Activated T-helper 17 cell treated with anti-CD3 and anti-CD28 coated beads, Interleukin-2, amount 50 U/mL, for 72 hours (primary cell): ENCODE measurements at regions not wholly inside any gene's neighbourhood (a gene's known extent, or its start where the extent isn't known, plus 50 kb on each side); places are given as distances from the start of the nearest gene placed in this dataset.

Source experiments
- ATAC-seq: fragments of 150-1000 bp; cut with Tn5 transposase; replicated peaks from 2 replicates; pipeline ENCODE4 v1.10.0; 2021; ENCODE audit warnings: mild to moderate bottlenecking, moderate library complexity
- H3K27ac Mint-ChIP-seq: one replicate; pipeline ENCODE4 v1.8.0; 2022; ENCODE audit warnings: mixed read lengths
- H3K27me3 Mint-ChIP-seq: one replicate; pipeline ENCODE4 v1.8.0; 2022; ENCODE audit warnings: mixed read lengths
- H3K36me3 Mint-ChIP-seq: one replicate; pipeline ENCODE4 v1.8.0; 2022; ENCODE audit warnings: low read depth, mild to moderate bottlenecking, mixed read lengths
- H3K4me1 Mint-ChIP-seq: one replicate; pipeline ENCODE4 v1.8.0; 2022; ENCODE audit warnings: mixed read lengths
- H3K4me3 Mint-ChIP-seq: one replicate; pipeline ENCODE4 v1.8.0; 2022; ENCODE audit warnings: mild to moderate bottlenecking, mixed read lengths
- H3K9me3 Mint-ChIP-seq: one replicate; pipeline ENCODE4 v1.8.0; 2022; ENCODE audit warnings: mixed read lengths

- H3K27ac Mint-ChIP-seq: no peak overlapping the region
- H3K27me3 Mint-ChIP-seq: no peaks in the 10 kb centered on the region
- H3K4me1 Mint-ChIP-seq: no peaks in the 10 kb centered on the region
- ATAC-seq: no peak
- peaks cover 10% of the 10 kb centered on the region for H3K9me3 Mint-ChIP-seq
- H3K4me3 Mint-ChIP-seq: no peak overlapping the region
- no peaks in the 10 kb centered on the region for H3K36me3 Mint-ChIP-seq
Measured at GRCh38 chr7:91520645-91521044, 256.4 kb downstream of the FZD1 start.

GRCh38 chr7:91526404-91526803 is 262.2 kb downstream of the FZD1 start:
- H3K4me1 Mint-ChIP-seq: no peaks in the 10 kb centered on the region
- no peak overlapping the region for H3K4me3 Mint-ChIP-seq
- H3K36me3 Mint-ChIP-seq: no peaks in the 10 kb centered on the region
- peaks cover 23% of the 10 kb centered on the region for H3K9me3 Mint-ChIP-seq
- H3K27me3 Mint-ChIP-seq: no peaks in the 10 kb centered on the region
- no peak for ATAC-seq
- no peak overlapping the region for H3K27ac Mint-ChIP-seq

- no peaks in the 10 kb centered on the region for H3K36me3 Mint-ChIP-seq
- no peaks in the 10 kb centered on the region for H3K27me3 Mint-ChIP-seq
- H3K27ac Mint-ChIP-seq: no peak overlapping the region
- peaks cover 26% of the 10 kb centered on the region for H3K9me3 Mint-ChIP-seq
- H3K4me3 Mint-ChIP-seq: no peak overlapping the region
- ATAC-seq: no peak
- no peaks in the 10 kb centered on the region for H3K4me1 Mint-ChIP-seq
Measured at GRCh38 chr7:91527460-91527859, 263.2 kb downstream of the FZD1 start.

GRCh38 chr7:91533996-91534395 is 269.8 kb downstream of the FZD1 start:
- Mint-ChIP-seq H3K27me3 (no peaks in the 10 kb centered on the region), H3K4me1 (no peaks in the 10 kb centered on the region), H3K4me3 (no peak overlapping the region)

GRCh38 chr7:91537260-91538152 is 273.3 kb downstream of the FZD1 start:
- H3K27ac Mint-ChIP-seq: no peak overlapping the region
- no peaks in the 10 kb centered on the region for H3K27me3 Mint-ChIP-seq
- H3K9me3 Mint-ChIP-seq: peaks cover 2% of the 10 kb centered on the region
- H3K36me3 Mint-ChIP-seq: no peaks in the 10 kb centered on the region
- no peak overlapping the region for H3K4me3 Mint-ChIP-seq
- H3K4me1 Mint-ChIP-seq: no peaks in the 10 kb centered on the region
- no peak for ATAC-seq

More at GRCh38 chr7:91533996-91534395, 269.8 kb downstream of the FZD1 start:
- no peak for ATAC-seq
- Mint-ChIP-seq H3K36me3 (no peaks in the 10 kb centered on the region), H3K27ac (no peak overlapping the region), H3K9me3 (peaks cover 17% of the 10 kb centered on the region)

- H3K9me3 Mint-ChIP-seq: peaks cover 3% of the 10 kb centered on the region
- no peak for ATAC-seq
- H3K4me1 Mint-ChIP-seq: no peaks in the 10 kb centered on the region
- no peaks in the 10 kb centered on the region for H3K27me3 Mint-ChIP-seq
- no peaks in the 10 kb centered on the region for H3K36me3 Mint-ChIP-seq
- no peak overlapping the region for H3K27ac Mint-ChIP-seq
- no peak overlapping the region for H3K4me3 Mint-ChIP-seq
Measured at GRCh38 chr7:91541641-91542040, 277.4 kb downstream of the FZD1 start.

- Mint-ChIP-seq H3K27ac (no peak overlapping the region), H3K9me3 (peaks cover 7% of the 10 kb centered on the region), H3K4me1 (no peaks in the 10 kb centered on the region), H3K27me3 (no peaks in the 10 kb centered on the region), H3K4me3 (no peak overlapping the region), H3K36me3 (no peaks in the 10 kb centered on the region)
- ATAC-seq: no peak
Measured at GRCh38 chr7:91543646-91544045, 279.4 kb downstream of the FZD1 start.

- no peak for ATAC-seq
- H3K4me3 Mint-ChIP-seq: no peak overlapping the region
- H3K27me3 Mint-ChIP-seq: no peaks in the 10 kb centered on the region
- no peaks in the 10 kb centered on the region for H3K36me3 Mint-ChIP-seq
- no peak overlapping the region for H3K27ac Mint-ChIP-seq
- no peaks in the 10 kb centered on the region for H3K4me1 Mint-ChIP-seq
- H3K9me3 Mint-ChIP-seq: peaks cover 12% of the 10 kb centered on the region
Measured at GRCh38 chr7:91549878-91550277, 285.6 kb downstream of the FZD1 start.

GRCh38 chr7:91550931-91551330 is 286.7 kb downstream of the FZD1 start:
- Mint-ChIP-seq H3K9me3 (peaks cover 12% of the 10 kb centered on the region), H3K4me3 (no peak overlapping the region), H3K36me3 (no peaks in the 10 kb centered on the region), H3K4me1 (no peaks in the 10 kb centered on the region), H3K27ac (no peak overlapping the region), H3K27me3 (no peaks in the 10 kb centered on the region)
- ATAC-seq: no peak

GRCh38 chr7:91551377-91552175 is 287.3 kb downstream of the FZD1 start:
- Mint-ChIP-seq H3K27me3 (no peaks in the 10 kb centered on the region), H3K4me3 (no peak overlapping the region)

GRCh38 chr7:91553410-91553895 is 289.2 kb downstream of the FZD1 start:
- H3K27me3 Mint-ChIP-seq: no peaks in the 10 kb centered on the region
- no peak overlapping the region for H3K27ac Mint-ChIP-seq
- no peak overlapping the region for H3K4me3 Mint-ChIP-seq
- no peak for ATAC-seq
- no peaks in the 10 kb centered on the region for H3K4me1 Mint-ChIP-seq
- H3K9me3 Mint-ChIP-seq: peaks cover 9% of the 10 kb centered on the region
- no peaks in the 10 kb centered on the region for H3K36me3 Mint-ChIP-seq

More at GRCh38 chr7:91551377-91552175, 287.3 kb downstream of the FZD1 start:
- peaks cover 12% of the 10 kb centered on the region for H3K9me3 Mint-ChIP-seq
- H3K27ac Mint-ChIP-seq: no peak overlapping the region
- H3K4me1 Mint-ChIP-seq: no peaks in the 10 kb centered on the region
- H3K36me3 Mint-ChIP-seq: no peaks in the 10 kb centered on the region
- no peak for ATAC-seq

GRCh38 chr7:91554883-91555282 is 290.6 kb downstream of the FZD1 start:
- no peaks in the 10 kb centered on the region for H3K36me3 Mint-ChIP-seq
- no peaks in the 10 kb centered on the region for H3K4me1 Mint-ChIP-seq
- no peak overlapping the region for H3K4me3 Mint-ChIP-seq
- no peaks in the 10 kb centered on the region for H3K27me3 Mint-ChIP-seq
- no peak for ATAC-seq
- H3K9me3 Mint-ChIP-seq: peaks cover 9% of the 10 kb centered on the region
- no peak overlapping the region for H3K27ac Mint-ChIP-seq

GRCh38 chr7:91556239-91556638 is 292.0 kb downstream of the FZD1 start:
- Mint-ChIP-seq H3K4me1 (no peaks in the 10 kb centered on the region), H3K9me3 (peaks cover 6% of the 10 kb centered on the region), H3K27ac (no peak overlapping the region), H3K4me3 (no peak overlapping the region), H3K27me3 (no peaks in the 10 kb centered on the region), H3K36me3 (no peaks in the 10 kb centered on the region)
- no peak for ATAC-seq

- H3K27me3 Mint-ChIP-seq: no peaks in the 10 kb centered on the region
- no peak overlapping the region for H3K4me3 Mint-ChIP-seq
- no peaks in the 10 kb centered on the region for H3K36me3 Mint-ChIP-seq
- no peaks in the 10 kb centered on the region for H3K4me1 Mint-ChIP-seq
- H3K27ac Mint-ChIP-seq: no peak overlapping the region
- no peak for ATAC-seq
- peaks cover 5% of the 10 kb centered on the region for H3K9me3 Mint-ChIP-seq
Measured at GRCh38 chr7:91556956-91557650, 292.9 kb downstream of the FZD1 start.
